ENCODE measurements at regions not wholly inside any gene's neighbourhood (a gene's known extent, or its start where the extent isn't known, plus 50 kb on each side); places are given as distances from the start of the nearest gene placed in this dataset.
"Not testable (repeated sequence)": the region's sequence is repeated elsewhere in the genome, so short reads cannot be mapped to it uniquely, and the experiment has no call there.

DNA sequence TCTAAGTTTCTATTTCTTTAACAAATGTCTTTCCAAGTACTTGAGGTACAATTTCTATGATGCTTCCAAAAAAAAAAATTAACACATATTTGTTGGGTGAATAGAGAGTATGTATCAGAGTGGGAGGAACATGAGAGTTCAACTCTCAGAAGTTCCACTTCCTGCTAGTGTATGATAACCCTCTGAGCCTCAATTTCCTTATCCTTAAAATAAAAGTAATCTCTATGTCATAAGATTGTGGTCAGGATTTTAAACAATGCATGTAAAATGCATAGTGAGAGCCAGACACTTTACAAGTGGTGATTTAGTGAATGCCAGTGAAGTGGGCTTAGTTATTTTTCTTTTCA is 270.3 kb upstream of the AMIGO2 start:
- peak; percentile 8 for DNase-seq (ENCODE audit: low read depth)

DNA sequence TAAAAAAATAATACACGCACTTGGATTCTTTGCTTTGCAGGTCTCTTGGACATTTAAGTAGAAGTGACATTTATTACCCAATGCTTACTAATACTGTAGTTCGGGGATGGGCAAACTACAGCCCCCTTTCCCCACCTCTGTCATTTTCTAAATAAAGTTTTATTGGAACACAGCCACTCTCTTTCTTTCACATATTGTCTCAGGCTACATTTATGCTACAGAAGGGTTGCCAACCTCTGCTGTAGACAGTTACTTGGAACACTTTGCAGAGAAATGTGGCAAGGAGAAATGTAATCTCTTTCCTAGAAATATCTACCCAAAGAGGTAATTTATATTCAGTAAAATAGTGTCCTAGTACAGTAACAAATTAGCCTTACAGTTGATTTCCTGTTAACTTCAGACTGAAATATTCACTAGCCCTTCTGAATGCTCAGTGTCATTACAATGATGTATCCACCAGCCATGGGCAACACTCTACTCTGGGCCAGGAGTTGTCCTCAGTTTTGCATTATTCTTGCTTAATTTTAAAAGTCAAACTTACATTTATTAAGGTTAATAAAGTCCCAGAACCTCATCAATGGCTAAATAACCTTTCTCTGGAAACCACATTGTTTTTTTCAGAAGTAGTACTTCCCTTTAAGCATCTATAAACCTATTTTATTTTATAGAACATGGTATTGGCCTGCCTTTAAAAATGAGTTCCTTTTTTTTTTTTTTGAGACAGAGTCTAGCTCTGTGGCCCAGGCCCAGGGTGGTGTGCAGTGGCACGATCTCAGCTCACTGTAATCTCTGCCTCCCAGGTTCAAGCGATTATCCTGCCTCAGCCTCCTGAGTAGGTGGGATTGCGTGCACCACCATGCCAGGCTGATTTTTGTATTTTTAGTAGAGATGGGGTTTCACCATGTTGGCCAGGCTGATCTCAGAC is 269.6 kb upstream of the AMIGO2 start:
- DNase-seq (ENCODE audit: low read depth) = no peak

DNA sequence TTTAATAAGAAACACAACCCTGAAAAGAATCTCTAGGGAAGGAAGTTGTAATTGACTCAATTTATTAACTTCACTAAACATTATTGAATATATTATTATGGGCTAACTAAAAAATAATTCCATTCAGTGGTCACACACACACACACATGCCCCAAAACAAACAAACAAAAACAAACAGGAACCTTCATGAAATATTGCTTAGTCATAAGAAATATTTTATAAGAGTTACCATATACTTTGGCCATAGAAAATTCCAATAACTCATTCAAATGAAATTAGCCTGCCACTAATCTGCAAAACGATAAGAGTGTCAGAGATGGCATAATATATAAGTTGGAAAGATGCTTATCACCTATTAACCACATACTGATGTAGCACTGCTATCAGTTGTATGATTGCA is 268.4 kb upstream of the AMIGO2 start:
- DNase-seq (ENCODE audit: low read depth) = no peak

DNA sequence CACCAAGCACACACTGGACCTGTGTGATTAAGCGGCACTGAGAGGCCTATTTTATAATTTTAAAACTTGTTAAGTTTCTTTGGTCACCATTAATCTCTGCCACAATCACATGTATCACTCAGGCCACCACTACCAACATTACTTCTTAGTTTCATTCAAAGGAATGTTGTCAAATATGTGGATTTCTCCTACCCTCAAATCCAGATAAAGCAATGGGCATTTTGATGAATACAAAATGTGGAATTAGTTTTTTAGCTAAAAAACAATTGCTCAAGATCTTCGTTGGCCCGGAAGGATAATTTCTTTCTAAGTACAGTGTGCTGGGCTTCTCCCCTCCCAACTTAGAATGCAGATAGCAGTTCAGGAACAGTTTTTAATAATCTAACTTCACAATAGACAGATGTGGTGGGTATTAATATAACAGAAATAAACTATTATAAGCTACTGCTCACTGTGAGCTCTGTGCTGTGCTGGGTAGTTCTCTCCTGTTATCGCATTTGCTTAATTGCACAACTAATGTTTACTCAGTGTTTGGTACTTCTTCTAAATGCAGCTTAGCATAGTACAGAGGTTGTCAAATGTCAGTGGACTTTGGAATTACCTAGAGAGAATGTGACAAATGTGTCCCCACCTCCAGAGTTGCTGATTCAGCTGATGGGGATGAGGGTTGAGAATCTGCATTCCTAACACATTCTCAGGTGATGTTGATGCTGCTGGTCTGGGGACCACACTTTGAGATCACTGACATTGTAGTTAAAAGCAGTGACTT is 266.7 kb upstream of the AMIGO2 start:
- no peak for DNase-seq (ENCODE audit: low read depth)

DNA sequence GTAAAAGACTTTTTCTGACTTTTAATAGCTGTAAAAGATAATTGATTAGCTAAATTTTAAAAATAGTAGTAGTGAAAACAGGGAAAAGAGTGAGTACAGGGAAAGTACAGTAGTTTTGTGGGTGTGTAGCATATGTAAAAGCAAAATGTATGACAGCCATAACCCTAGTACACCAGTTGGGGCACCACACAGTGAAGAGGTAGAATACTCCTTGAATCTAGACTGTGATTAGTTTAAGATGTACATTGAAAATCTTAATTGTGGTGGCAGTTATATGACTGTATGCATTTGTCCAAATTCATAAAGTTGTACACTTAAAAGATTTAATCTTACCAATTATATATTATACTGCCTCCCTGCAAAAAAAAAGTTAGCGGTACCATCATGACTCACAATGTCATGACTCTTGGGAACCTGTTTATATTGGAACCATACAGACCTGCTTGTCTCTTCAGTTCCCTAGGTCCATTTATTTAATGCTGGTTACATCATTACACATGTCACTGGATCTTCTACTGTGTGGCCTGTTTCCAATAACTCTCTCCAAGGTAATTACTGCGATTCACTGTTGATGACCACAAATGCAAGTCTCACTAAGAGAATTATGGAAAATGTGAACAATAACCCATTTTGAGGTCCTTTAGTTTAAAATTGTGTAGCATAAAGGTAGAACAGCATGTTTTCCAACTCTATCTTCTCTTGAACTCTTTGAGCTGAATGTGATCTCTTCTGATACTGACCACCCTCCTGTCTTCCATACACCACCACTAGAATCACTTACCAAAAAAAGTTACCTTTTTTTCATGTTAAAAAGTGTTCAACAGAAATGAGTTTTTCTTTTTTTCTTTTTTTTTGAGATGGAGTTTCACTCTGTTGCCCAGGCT is 264.2 kb upstream of the AMIGO2 start:
- peak; percentile 24 for DNase-seq (ENCODE audit: low read depth)

DNA sequence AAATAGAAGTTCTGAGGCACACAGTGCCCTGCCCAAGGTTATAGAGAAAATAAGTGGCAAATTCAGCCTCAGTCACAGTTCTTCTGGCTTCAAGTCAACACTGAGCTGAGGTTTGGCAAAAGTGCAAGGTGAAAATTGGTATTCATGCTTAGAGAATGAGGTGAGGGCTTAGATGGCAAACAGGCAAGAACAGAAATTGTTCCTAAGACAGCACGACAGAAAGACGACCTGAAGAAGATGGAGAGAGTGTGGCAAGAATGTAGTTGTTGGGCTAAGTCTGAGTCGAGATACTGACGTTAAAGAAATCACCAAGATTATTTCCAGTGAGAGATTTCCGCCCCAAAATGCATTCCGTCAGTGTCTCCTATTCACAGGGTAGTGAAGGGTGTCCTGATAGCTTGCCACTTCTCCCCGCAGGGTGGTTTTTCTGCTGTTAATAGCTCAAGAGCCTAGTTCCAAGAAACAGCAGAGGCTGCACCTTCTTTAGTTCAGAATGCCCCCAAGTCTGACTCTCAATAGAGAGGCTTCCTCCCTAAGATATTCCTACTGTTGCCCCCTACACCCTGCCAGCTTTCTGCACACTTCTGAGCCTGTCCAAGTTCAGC is 260.8 kb upstream of the AMIGO2 start:
- no peak for DNase-seq (ENCODE audit: low read depth)

DNA sequence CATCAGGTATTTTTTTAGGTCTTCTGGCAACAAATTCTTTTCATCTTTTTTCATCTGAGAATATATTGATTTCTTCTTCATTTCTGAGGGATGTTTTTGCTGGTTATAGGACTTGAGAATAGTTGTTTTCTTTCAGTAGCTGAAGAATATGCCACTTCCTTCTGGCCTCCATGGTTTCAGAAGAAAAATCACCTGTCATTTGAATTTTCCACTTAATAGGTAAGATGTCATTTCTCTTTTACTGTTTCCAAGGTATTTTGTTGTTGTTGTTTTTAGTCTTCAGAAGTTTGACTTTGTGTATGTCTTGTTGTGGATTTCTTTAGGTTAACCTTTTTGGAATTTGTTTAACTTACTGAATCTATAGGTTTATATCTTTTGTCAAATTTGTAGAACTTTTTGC is 257.8 kb upstream of the AMIGO2 start:
- DNase-seq (ENCODE audit: low read depth) = no peak

DNA sequence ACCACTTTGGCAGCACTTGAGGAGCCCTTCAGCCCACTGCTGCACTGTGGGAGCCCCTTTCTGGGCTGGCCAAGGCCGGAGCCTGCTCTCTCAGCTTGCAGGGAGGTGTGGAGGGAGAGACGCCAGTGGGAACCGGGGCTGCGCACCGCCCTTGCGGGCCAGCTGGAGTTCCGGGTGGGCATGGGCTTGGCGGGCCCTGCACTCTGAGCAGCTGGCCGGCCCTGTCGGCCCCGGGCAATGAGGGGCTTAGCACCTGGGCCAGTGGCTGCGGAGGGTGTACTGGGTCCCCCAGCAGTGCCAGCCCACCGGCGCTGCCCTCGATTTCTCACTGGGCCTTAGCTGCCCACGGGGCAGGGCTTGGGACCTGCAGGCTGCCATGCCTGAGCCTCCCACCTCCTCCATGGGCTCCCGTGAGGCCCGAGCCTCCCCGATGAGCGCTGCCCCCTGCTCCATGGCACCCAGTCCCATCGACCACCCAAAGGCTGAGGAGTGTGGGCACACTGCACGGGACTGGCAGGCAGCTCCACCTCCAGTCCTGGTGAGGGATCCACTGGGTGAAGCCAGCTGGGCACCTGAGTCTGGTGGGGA is 253.6 kb upstream of the AMIGO2 start:
- DNase-seq (ENCODE audit: low read depth) = not testable (repeated sequence)

GRCh38 chr12:47328831-47329545 is 249.2 kb upstream of the AMIGO2 start:
- DNase-seq (ENCODE audit: low read depth) = no peak

DNA sequence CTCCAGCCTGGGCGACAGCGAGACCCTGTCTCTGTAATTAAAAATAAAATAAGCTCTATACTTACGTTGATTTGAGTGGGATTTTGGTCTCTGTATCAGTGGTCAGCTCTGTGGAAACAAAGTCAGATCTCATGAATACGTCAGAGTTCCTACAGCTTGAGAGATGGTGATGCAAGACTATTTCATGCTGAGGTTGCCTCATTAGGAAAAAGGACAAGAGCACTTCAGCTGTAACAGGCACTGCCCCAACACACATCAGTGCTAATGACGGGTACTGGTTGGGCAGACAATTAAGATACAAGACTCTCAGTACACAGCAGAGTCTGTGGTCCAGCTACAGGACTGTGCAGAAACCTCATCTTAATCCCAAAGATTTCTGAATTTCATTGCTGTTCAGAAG is 246.4 kb upstream of the AMIGO2 start:
- no peak for DNase-seq (ENCODE audit: low read depth)

- DNase-seq (ENCODE audit: low read depth) = no peak
Observed at GRCh38 chr12:47323802-47324201, 244.0 kb upstream of the AMIGO2 start.

DNA sequence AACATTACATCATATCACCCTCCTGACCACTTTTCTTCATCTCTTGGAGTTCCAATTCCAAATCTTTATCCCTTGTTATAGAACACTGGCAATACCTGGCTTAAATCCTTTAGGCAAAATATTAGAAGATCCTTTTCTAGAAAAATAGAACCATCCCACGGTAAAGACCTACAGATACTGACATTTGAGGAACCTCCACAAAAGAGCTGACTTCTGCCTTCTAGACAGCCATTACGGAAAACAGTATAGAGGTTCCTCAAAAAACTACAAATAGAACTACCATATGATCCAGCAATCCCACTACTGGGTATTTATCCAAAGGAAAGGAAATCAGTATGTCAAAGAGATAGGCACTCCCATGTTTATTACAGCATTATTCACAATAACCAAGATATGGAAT is 241.7 kb upstream of the AMIGO2 start:
- no peak for DNase-seq (ENCODE audit: low read depth)

GRCh38 chr12:47319746-47320145 is 240.0 kb upstream of the AMIGO2 start:
- no peak for DNase-seq (ENCODE audit: low read depth)

DNA sequence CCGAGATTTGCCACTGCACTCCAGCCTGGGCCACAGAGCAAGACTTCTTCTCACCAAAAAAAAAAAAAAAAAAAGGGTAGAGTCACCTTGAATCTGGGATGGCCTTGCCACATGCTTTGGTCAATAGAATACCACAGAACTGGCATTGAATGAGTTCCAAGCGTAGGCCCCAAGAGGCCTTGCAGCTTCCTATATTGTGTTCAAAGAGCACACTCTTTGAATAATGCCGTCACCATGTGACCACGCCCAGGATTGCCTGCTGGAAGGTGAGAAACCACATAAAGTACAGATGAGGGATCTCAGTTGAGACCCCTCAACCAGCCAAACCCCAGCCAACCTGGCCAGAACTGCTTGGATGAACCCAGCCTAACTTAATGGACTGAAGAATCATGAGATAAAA is 239.2 kb upstream of the AMIGO2 start:
- DNase-seq (ENCODE audit: low read depth) = no peak

GRCh38 chr12:47317175-47317915 is 237.6 kb upstream of the AMIGO2 start:
- no peak for DNase-seq (ENCODE audit: low read depth)

GRCh38 chr12:47316609-47317049 is 236.9 kb upstream of the AMIGO2 start:
- DNase-seq (ENCODE audit: low read depth) = no peak

GRCh38 chr12:47314996-47315395 is 235.2 kb upstream of the AMIGO2 start:
- DNase-seq (ENCODE audit: low read depth) = no peak

- DNase-seq (ENCODE audit: low read depth) = no peak
Observed at GRCh38 chr12:47312808-47313426, 233.2 kb upstream of the AMIGO2 start.

DNA sequence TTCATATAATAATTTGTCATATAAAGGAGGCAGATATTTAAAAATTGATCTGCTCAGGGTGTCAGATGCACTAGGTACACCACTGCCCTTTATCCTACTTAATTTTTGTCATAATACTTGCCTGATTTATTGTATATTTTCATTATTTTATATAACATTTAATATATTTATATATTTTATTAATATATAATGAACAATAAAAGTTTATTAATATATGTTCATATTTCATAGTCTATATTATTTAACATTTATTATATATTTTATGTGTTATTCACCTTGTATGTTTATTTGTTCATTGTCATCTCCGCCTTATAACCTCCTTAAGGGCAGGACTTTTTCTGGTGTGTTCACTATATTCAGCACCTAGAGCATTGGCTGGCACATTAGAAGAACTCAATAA is 232.4 kb upstream of the AMIGO2 start:
- no peak for DNase-seq (ENCODE audit: low read depth)

Measured in HT1080 (cell line).